SU-DHL-6 (cell line): ENCODE measurements at regions not wholly inside any gene's neighbourhood (a gene's known extent, or its start where the extent isn't known, plus 50 kb on each side); places are given as distances from the start of the nearest gene placed in this dataset.

Experiments used
- H2AFZ ChIP-seq: fragments of 200-600 bp; sonication (generic); 2 replicates; pipeline ENCODE4 v1.6.1; 2014; ENCODE audit warnings: low read depth, mild to moderate bottlenecking, moderate library complexity, mixed read lengths, antibody characterized with exemption, low read length; ENCODE audit not compliant: severe bottlenecking
- H3F3A ChIP-seq: fragments of 200-600 bp; shearing (Covaris generic); 2 replicates; pipeline ENCODE4 v1.6.0; 2016; ENCODE audit warnings: antibody characterized with exemption, mild to moderate bottlenecking; ENCODE audit not compliant: insufficient read depth
- H3K27ac ChIP-seq: fragments of 200-600 bp; sonication (generic); 2 replicates; pipeline ENCODE4 v1.5.1; 2016; ENCODE audit warnings: low read depth, mild to moderate bottlenecking, low read length, moderate library complexity, mixed read lengths
- H3K27me3 ChIP-seq: fragments of 200-600 bp; sonication (generic), shearing (Covaris generic); 2 replicates; pipeline ENCODE4 v1.6.0; 2014; ENCODE audit warnings: mild to moderate bottlenecking, low read length
- H3K36me3 ChIP-seq: fragments of 200-600 bp; sonication (generic); 2 replicates; pipeline ENCODE4 v1.6.1; 2014; ENCODE audit warnings: mild to moderate bottlenecking, low read length, mixed read lengths
- H3K4me2 ChIP-seq: fragments of 300-600, 200-600 bp; shearing (Covaris generic), sonication (generic); 2 replicates; pipeline ENCODE4 v1.6.0; 2014; ENCODE audit warnings: low read length, low read depth, mild to moderate bottlenecking; ENCODE audit not compliant: poor library complexity, severe bottlenecking
- H3K4me3 ChIP-seq: fragments of 200-600 bp; sonication (generic); 2 replicates; pipeline ENCODE4 v1.5.1; 2014; ENCODE audit warnings: antibody characterized with exemption, low read length, mild to moderate bottlenecking, mixed read lengths; ENCODE audit not compliant: insufficient read depth, poor library complexity, severe bottlenecking
- H3K79me2 ChIP-seq: fragments of 200-600 bp; sonication (generic); 2 replicates; pipeline ENCODE4 v1.6.1; 2014; ENCODE audit warnings: mild to moderate bottlenecking, low read length, moderate library complexity; ENCODE audit not compliant: insufficient read depth
- H3K9ac ChIP-seq: fragments of 200-600 bp; sonication (generic); 2 replicates; pipeline ENCODE4 v1.7.0; 2014; ENCODE audit warnings: mild to moderate bottlenecking, low read length
- H3K9me2 ChIP-seq: fragments of 200-600 bp; sonication (generic); replicated peaks from 2 replicates; pipeline ENCODE4 v1.6.1; 2014; ENCODE audit warnings: low read length; ENCODE audit not compliant: insufficient read depth
- H3K9me3 ChIP-seq: fragments of 200-600 bp; sonication (generic); 2 replicates; pipeline ENCODE4 v1.6.1; 2014; ENCODE audit warnings: low read length, mixed read lengths; ENCODE audit not compliant: insufficient read depth
- H4K20me1 ChIP-seq: fragments of 200-600 bp; sonication (generic); 2 replicates; pipeline ENCODE4 v1.6.1; 2014; ENCODE audit warnings: low read depth, mild to moderate bottlenecking, antibody characterized with exemption, low read length, moderate library complexity, mixed read lengths
- EZH2phosphoT487 ChIP-seq: fragments of 200-600 bp; sonication (generic), shearing (Covaris generic); conservative IDR thresholded peaks from 2 replicates; pipeline ENCODE4 v1.6.1; 2018; ENCODE audit warnings: mild to moderate bottlenecking, antibody characterized with exemption, low read length, moderate library complexity, mixed read lengths
- TF ChIP-seq, protein P1 (sequence below): fragments of 200-600 bp; sonication (generic); IDR thresholded peaks from one replicate; pipeline ENCODE4 v1.5.1; 2017; ENCODE audit warnings: antibody characterized with exemption, mild to moderate bottlenecking, low read length, moderate library complexity; ENCODE audit not compliant: insufficient read depth, poor library complexity, severe bottlenecking

DNA sequence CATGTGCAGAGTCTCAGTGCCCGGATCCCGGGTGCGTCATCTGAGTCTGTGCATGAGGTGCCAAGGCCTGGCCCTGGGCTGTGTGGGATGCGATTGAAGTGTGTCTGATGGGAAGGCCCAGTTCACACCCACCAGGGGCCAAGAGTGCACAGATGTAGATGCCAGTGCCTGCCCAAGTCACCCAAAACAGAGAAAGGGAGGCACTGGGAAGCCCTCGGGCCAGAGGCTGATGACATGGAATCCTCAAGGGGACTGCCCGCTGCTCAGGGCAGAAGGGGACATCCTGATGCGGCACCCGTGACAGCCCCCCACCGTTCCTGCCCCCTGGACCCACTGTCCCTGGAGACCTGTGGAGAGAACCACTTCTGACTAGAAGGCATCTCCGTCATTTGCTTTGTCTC is 72.2 kb upstream of the ZNF479 start:
- H3K9ac ChIP-seq, result no peak overlapping the region
- no peaks in the 10 kb centered on the region for H3K79me2 ChIP-seq
- no peak overlapping the region for H3K27ac ChIP-seq
- no peaks in the 10 kb centered on the region for H3K27me3 ChIP-seq
- H3K9me2 ChIP-seq, result no peaks in the 10 kb centered on the region
- no peaks in the 10 kb centered on the region for H3F3A ChIP-seq
- H4K20me1 ChIP-seq, result no peaks in the 10 kb centered on the region
- no peak overlapping the region for H2AFZ ChIP-seq
- no peaks in the 10 kb centered on the region for H3K36me3 ChIP-seq
- H3K4me3 ChIP-seq, result no peak overlapping the region
- H3K9me3 ChIP-seq, result peaks cover 6% of the 10 kb centered on the region; the same call in 1 of the 2 replicates
- H3K4me2 ChIP-seq, result no peak overlapping the region
- TF ChIP-seq, protein P1, sequence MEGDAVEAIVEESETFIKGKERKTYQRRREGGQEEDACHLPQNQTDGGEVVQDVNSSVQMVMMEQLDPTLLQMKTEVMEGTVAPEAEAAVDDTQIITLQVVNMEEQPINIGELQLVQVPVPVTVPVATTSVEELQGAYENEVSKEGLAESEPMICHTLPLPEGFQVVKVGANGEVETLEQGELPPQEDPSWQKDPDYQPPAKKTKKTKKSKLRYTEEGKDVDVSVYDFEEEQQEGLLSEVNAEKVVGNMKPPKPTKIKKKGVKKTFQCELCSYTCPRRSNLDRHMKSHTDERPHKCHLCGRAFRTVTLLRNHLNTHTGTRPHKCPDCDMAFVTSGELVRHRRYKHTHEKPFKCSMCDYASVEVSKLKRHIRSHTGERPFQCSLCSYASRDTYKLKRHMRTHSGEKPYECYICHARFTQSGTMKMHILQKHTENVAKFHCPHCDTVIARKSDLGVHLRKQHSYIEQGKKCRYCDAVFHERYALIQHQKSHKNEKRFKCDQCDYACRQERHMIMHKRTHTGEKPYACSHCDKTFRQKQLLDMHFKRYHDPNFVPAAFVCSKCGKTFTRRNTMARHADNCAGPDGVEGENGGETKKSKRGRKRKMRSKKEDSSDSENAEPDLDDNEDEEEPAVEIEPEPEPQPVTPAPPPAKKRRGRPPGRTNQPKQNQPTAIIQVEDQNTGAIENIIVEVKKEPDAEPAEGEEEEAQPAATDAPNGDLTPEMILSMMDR, result no peak
- no peak for TF ChIP-seq EZH2phosphoT487

DNA sequence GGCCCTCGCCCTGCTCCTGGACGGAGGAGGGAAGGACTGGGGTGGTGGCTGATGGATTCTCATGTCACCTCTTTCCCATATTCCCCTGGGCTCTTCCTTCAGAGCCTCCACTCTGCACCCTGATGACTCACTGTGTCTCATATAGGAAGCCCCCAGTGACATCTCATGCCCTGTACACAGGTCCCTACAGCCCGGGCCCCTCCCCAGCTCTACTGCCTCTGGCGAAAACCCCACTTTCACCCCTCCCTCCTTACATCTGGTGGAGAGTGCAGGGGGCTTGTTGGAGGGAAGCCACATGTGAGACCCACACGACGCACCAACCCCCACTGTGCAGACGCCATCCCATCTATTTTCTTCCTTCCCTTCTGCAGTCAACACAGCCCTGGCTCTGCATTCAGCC is 72.8 kb upstream of the ZNF479 start:
- Histone ChIP-seq H3K36me3 (no peaks in the 10 kb centered on the region), H3K4me2 (no peak overlapping the region), H3K9ac (no peak overlapping the region), H3F3A (no peaks in the 10 kb centered on the region), H3K79me2 (no peaks in the 10 kb centered on the region), H3K4me3 (no peak overlapping the region), H2AFZ (no peak overlapping the region), H3K27me3 (no peaks in the 10 kb centered on the region), H4K20me1 (no peaks in the 10 kb centered on the region), H3K27ac (no peak overlapping the region), H3K9me3 (peaks cover 6% of the 10 kb centered on the region; the same call in 1 of the 2 replicates), H3K9me2 (no peaks in the 10 kb centered on the region)
- TF ChIP-seq, protein P1, result no peak
- TF ChIP-seq EZH2phosphoT487, result no peak

DNA sequence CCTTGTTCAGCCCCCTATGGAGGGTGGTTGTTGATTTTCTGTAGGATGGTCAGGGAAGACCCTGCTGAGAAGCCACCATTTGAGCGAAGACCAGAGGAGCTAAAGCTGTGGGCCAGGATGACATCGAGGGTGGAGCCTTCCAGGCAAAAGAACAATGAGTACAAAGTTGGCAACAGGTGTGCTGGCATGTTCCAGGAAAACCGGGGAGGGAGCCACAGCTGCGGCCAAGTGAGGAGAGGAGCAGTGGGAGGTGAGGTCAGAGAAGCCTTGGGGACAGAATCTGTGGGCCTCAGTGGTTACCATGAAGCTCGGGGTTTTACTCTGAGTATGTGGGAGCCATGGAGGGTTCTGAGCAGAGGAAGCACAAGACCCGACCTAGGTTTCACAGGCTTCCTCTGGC is 75.6 kb upstream of the ZNF479 start:
- Histone ChIP-seq H3K27ac (no peak overlapping the region), H4K20me1 (no peaks in the 10 kb centered on the region), H3K9me2 (no peaks in the 10 kb centered on the region), H3K4me3 (no peak overlapping the region), H3K9ac (no peak overlapping the region), H3K27me3 (no peaks in the 10 kb centered on the region), H3K4me2 (no peak overlapping the region), H3K79me2 (no peaks in the 10 kb centered on the region), H3K9me3 (no peaks in the 10 kb centered on the region), H2AFZ (no peak overlapping the region), H3F3A (no peaks in the 10 kb centered on the region), H3K36me3 (no peaks in the 10 kb centered on the region)
- TF ChIP-seq EZH2phosphoT487, result no peak
- TF ChIP-seq, protein P1, result no peak

GRCh38 chr7:57210212-57210611 is 78.0 kb upstream of the ZNF479 start:
- Histone ChIP-seq H3K4me3 (no peak overlapping the region), H3K79me2 (no peaks in the 10 kb centered on the region), H3K9me3 (no peaks in the 10 kb centered on the region), H3K27ac (no peak overlapping the region), H3K36me3 (no peaks in the 10 kb centered on the region), H3F3A (no peaks in the 10 kb centered on the region), H2AFZ (no peak overlapping the region), H3K9ac (no peak overlapping the region), H3K9me2 (no peaks in the 10 kb centered on the region), H4K20me1 (no peaks in the 10 kb centered on the region), H3K4me2 (no peak overlapping the region), H3K27me3 (no peaks in the 10 kb centered on the region)
- TF ChIP-seq EZH2phosphoT487, result no peak
- TF ChIP-seq, protein P1, result no peak
